Esophagus squamous epithelium (tissue), 5 donors: ENCODE measurements at regions not wholly inside any gene's neighbourhood (a gene's known extent, or its start where the extent isn't known, plus 50 kb on each side); places are given as distances from the start of the nearest gene placed in this dataset.
"Not testable (repeated sequence)": the region's sequence is repeated elsewhere in the genome, so short reads cannot be mapped to it uniquely, and the experiment has no call there.

ENCODE experiments used
- DNase-seq: peaks from one replicate; lab custom pipeline; 2025; lab: John Stamatoyannopoulos, UW
- H3K27ac ChIP-seq, 4 donors: fragments of 200-600 bp; sonication (generic); one replicate each; pipeline ENCODE4 v1.5.1; 2016 to 2019; ENCODE audit warnings: mild to moderate bottlenecking in 1 of 4
- H3K27me3 ChIP-seq, 4 donors: fragments of 200-600 bp; sonication (generic); 1 replicate in 3 of 4; 2 replicates in 1 of 4; pipeline versions ENCODE4 v1.5.1 to v1.6.0; 2017 to 2021; ENCODE audit warnings: antibody characterized with exemption in 1 of 4
- H3K36me3 ChIP-seq, 3 donors: fragments of 200-600 bp; sonication (generic); one replicate each; pipeline ENCODE4 v1.5.1; 2016 to 2019
- H3K4me1 ChIP-seq, 3 donors: fragments of 200-600 bp; sonication (generic); one replicate each; pipeline ENCODE4 v1.5.1; 2017 to 2019
- H3K4me3 ChIP-seq, 4 donors: fragments of 200-600 bp; sonication (generic); 1 replicate in 3 of 4; 2 replicates in 1 of 4; pipeline ENCODE4 v1.5.1; 2016 to 2019; ENCODE audit warnings: mild to moderate bottlenecking in 2 of 4, moderate library complexity in 1 of 4
- H3K9me3 ChIP-seq, 3 donors: fragments of 200-600 bp; sonication (generic); one replicate each; pipeline ENCODE4 v1.5.1; 2016 to 2019
- POLR2A ChIP-seq, 4 donors: fragments of 450-650 bp; IDR thresholded peaks; one replicate each; pipeline ENCODE4 v1.6.1; 2017; ENCODE audit warnings: antibody characterized with exemption in 4 of 4, mild to moderate bottlenecking in 4 of 4, moderate library complexity in 3 of 4
- WGBS, 2 donors: methylation state at CpG; one replicate each; pipeline ENCODE4 v1.1.5; 2018; 5-methylcytosine and 5-hydroxymethylcytosine counted together
- intact Hi-C: fragments of 100-400 bp; cut with DNase I; formaldehyde crosslinking; loops from one replicate; pipeline ENCODE4 v1.15.0; 2022
- TF ChIP-seq, protein P1 (sequence below), 6 experiments: fragments of 450-650 bp in 4 of 6; fragments of 200-600 bp in 2 of 6; sonication (generic) in 2 of 6; IDR thresholded peaks; one replicate each; pipeline ENCODE4 v1.5.1; 2016 to 2019; ENCODE audit warnings: antibody characterized with exemption in 6 of 6, mild to moderate bottlenecking in 4 of 6, moderate library complexity in 4 of 6
- donor health status: DM: yes; HTN: yes; CAD: no.

DNA sequence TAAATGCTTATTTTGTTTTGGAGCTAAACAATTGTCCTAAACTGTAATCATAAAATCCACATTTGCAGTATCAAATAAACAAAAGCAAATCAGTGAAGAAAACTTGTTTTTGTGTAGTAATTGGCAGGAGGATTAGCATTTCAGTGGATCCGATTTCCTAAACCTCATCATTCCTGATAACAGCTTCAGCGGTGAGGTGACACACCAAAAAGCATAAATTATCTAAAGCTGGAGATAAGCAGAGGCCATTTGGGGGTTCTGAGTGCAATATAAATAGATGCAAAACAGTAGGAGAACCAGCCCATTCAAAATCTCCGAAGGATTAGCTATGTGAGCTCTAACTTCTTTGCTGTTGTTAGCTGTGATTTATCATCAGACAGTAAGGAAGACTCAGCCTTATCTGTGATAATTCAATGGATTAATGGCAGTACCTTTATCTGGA, 235.8 kb downstream of the EPHA7 start:
- intact Hi-C loops, result no loop called here

DNA sequence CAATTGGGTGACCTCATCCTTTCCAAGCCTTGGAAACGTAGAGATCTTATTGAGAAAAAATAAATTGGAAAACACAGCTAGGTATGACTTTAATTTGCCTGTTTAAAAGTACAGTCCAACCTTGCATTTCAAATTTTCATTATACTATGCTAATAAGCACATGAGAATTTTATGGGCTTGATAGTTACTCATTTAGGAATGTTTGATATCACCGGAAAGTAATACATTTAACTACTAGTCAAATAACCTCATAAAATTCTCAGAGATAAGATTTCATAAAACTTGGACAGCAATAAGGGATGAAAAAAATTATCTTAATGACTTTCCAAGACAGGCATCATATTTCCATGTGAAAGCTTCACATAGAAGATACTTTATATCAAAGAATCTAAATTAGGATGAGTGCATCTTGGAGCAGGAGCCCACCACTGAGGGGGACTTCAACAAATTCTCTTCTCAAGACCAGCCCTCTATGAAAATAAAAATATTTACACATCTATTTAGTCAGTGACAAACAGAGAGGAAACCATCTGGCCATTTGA, 236.3 kb downstream of the EPHA7 start:
- no peaks in the 10 kb centered on the region for H3K4me1 ChIP-seq
- H3K27ac ChIP-seq, result no peak overlapping the region
- no peak overlapping the region for H3K4me3 ChIP-seq
- no peaks in the 10 kb centered on the region for H3K36me3 ChIP-seq
- 62 to 66% methylated on average over 2 of the region's 2 CpGs for WGBS, 2 donors
- TF ChIP-seq, protein P1, sequence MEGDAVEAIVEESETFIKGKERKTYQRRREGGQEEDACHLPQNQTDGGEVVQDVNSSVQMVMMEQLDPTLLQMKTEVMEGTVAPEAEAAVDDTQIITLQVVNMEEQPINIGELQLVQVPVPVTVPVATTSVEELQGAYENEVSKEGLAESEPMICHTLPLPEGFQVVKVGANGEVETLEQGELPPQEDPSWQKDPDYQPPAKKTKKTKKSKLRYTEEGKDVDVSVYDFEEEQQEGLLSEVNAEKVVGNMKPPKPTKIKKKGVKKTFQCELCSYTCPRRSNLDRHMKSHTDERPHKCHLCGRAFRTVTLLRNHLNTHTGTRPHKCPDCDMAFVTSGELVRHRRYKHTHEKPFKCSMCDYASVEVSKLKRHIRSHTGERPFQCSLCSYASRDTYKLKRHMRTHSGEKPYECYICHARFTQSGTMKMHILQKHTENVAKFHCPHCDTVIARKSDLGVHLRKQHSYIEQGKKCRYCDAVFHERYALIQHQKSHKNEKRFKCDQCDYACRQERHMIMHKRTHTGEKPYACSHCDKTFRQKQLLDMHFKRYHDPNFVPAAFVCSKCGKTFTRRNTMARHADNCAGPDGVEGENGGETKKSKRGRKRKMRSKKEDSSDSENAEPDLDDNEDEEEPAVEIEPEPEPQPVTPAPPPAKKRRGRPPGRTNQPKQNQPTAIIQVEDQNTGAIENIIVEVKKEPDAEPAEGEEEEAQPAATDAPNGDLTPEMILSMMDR (IDR thresholded peaks at IDR 0.05), result no peak
- TF ChIP-seq POLR2A (IDR thresholded peaks at IDR 0.05), result no peak
- DNase-seq, result no peak
- intact Hi-C loops, result no loop called here
- no peaks in the 10 kb centered on the region for H3K27me3 ChIP-seq
- no peaks in the 10 kb centered on the region for H3K9me3 ChIP-seq

More for the DNA sequence above, 235.8 kb downstream of the EPHA7 start:
- DNase-seq, result no peak
- Histone ChIP-seq H3K36me3 (no peaks in the 10 kb centered on the region), H3K4me1 (no peaks in the 10 kb centered on the region), H3K27me3 (no peaks in the 10 kb centered on the region), H3K9me3 (no peaks in the 10 kb centered on the region), H3K4me3 (no peak overlapping the region), H3K27ac (no peak overlapping the region)
- 28 to 44% methylated on average over 3 of the region's 3 CpGs for WGBS, 2 donors
- TF ChIP-seq, protein P1 (IDR thresholded peaks at IDR 0.05), result no peak
- TF ChIP-seq POLR2A (IDR thresholded peaks at IDR 0.05), result no peak

GRCh38 chr6:93177918-93178317, 241.4 kb downstream of the EPHA7 start:
- H3K36me3 ChIP-seq, result no peaks in the 10 kb centered on the region
- no peaks in the 10 kb centered on the region for H3K27me3 ChIP-seq
- 78 to 89% methylated on average over 2 of the region's 2 CpGs for WGBS, 2 donors
- intact Hi-C loops, result no loop called here
- TF ChIP-seq, protein P1 (IDR thresholded peaks at IDR 0.05), result no peak
- TF ChIP-seq POLR2A (IDR thresholded peaks at IDR 0.05), result no peak
- no peaks in the 10 kb centered on the region for H3K9me3 ChIP-seq
- no peak overlapping the region for H3K4me3 ChIP-seq
- no peak overlapping the region for H3K27ac ChIP-seq
- H3K4me1 ChIP-seq, result no peaks in the 10 kb centered on the region
- no peak for DNase-seq

GRCh38 chr6:93177438-93177837, 241.9 kb downstream of the EPHA7 start:
- H3K4me1 ChIP-seq, result no peaks in the 10 kb centered on the region

GRCh38 chr6:93176070-93176469, 243.3 kb downstream of the EPHA7 start:
- Histone ChIP-seq H3K27ac (no peak overlapping the region), H3K27me3 (no peaks in the 10 kb centered on the region), H3K4me3 (no peak overlapping the region), H3K9me3 (no peaks in the 10 kb centered on the region), H3K36me3 (no peaks in the 10 kb centered on the region), H3K4me1 (no peaks in the 10 kb centered on the region)
- TF ChIP-seq POLR2A (IDR thresholded peaks at IDR 0.05), result no peak
- TF ChIP-seq, protein P1 (IDR thresholded peaks at IDR 0.05), result no peak
- DNase-seq, result no peak
- intact Hi-C loops, result no loop called here
- WGBS, 2 donors, result 23 to 64% methylated on average over 1 of the region's 1 CpG

More at GRCh38 chr6:93177438-93177837, 241.9 kb downstream of the EPHA7 start:
- intact Hi-C loops, result no loop called here
- Histone ChIP-seq H3K36me3 (no peaks in the 10 kb centered on the region), H3K9me3 (no peaks in the 10 kb centered on the region), H3K27ac (no peak overlapping the region), H3K27me3 (no peaks in the 10 kb centered on the region), H3K4me3 (no peak overlapping the region)
- DNase-seq, result no peak
- TF ChIP-seq POLR2A (IDR thresholded peaks at IDR 0.05), result no peak
- TF ChIP-seq, protein P1 (IDR thresholded peaks at IDR 0.05), result no peak
- WGBS, 2 donors, result 56 to 64% methylated on average over 3 of the region's 3 CpGs

GRCh38 chr6:93173573-93173972, 245.8 kb downstream of the EPHA7 start:
- WGBS, 2 donors, result 83 to 84% methylated on average over 1 to 9 of the region's 10 CpGs
- H3K4me3 ChIP-seq, DNase-seq, H3K27ac ChIP-seq, H3K27me3 ChIP-seq, H3K9me3 ChIP-seq, intact Hi-C loops, H3K36me3 ChIP-seq, H3K4me1 ChIP-seq: not testable (repeated sequence)
